Fibroblast of lung (primary cell): ENCODE measurements at regions not wholly inside any gene's neighbourhood (a gene's known extent, or its start where the extent isn't known, plus 50 kb on each side); places are given as distances from the start of the nearest gene placed in this dataset.

ENCODE experiments used
- CTCF ChIP-seq, 2 donors: IDR thresholded peaks in 1 of 2; conservative IDR thresholded peaks in 1 of 2; 1 replicate in 1 of 2; 2 replicates in 1 of 2; pipeline ENCODE4 v1.5.1; 2011 to 2012; ENCODE audit warnings: low read length in 2 of 2, control low read depth in 1 of 2, inconsistent platforms in 1 of 2, low read depth in 1 of 2, mild to moderate bottlenecking in 1 of 2
- EZH2 ChIP-seq: IDR thresholded peaks from 2 replicates; pipeline ENCODE4 v1.5.1; 2012; ENCODE audit warnings: low read length, control low read depth, mild to moderate bottlenecking; ENCODE audit errors: missing control alignments

GRCh38 chr4:156442912-156443311 lies 489.2 kb upstream of the CTSO start:
- TF ChIP-seq CTCF (conservative IDR thresholded peaks at IDR 0.05 in 1 of 2, IDR thresholded peaks at IDR 0.05 in 1 of 2; ENCODE audit: low read depth in 1 of 2, low read length in 2 of 2) (no peak), EZH2 (no peak)
